SK-N-SH (cell line): ENCODE measurements at regions not wholly inside any gene's neighbourhood (a gene's known extent, or its start where the extent isn't known, plus 50 kb on each side); places are given as distances from the start of the nearest gene placed in this dataset.

ENCODE experiments used
- CTCF ChIA-PET: fragments of 300-600, 350-600 bp; formaldehyde crosslinking; extraction: SDS; loops from one replicate; lab custom pipeline; 2021; lab: Yijun Ruan, JAX
- POLR2A ChIA-PET: fragments of 350-600 bp; sonication (Branson Sonifier 250); formaldehyde crosslinking; extraction: SDS; loops from one replicate; lab custom pipeline; 2020; ENCODE audit warnings: antibody characterized with exemption, inconsistent platforms; lab: Yijun Ruan, JAX
- DNase-seq: peaks from one replicate; pipeline ENCODE4 v3.0.0; 2012
- H2AFZ ChIP-seq: fragments of 200-600 bp; sonication (generic); 2 replicates; pipeline ENCODE4 v1.8.1; 2016; ENCODE audit warnings: antibody characterized with exemption, mild to moderate bottlenecking, low read depth
- H3F3A ChIP-seq: fragments of 200-600 bp; sonication (generic); replicated peaks from 2 replicates; pipeline ENCODE3; 2016; ENCODE audit warnings: antibody characterized with exemption, mild to moderate bottlenecking; ENCODE audit not compliant: insufficient read depth
- H3K27ac ChIP-seq, 2 experiments: fragments of 200-500 bp in 1 of 2; fragments of 200-600 bp in 1 of 2; sonication (Bioruptor generic) in 1 of 2; sonication (generic), shearing (Covaris generic) in 1 of 2; 2 replicates each; pipeline versions ENCODE4 v1.5.1 to v1.6.1; 2014 to 2016; ENCODE audit warnings: low read depth in 2 of 2, inconsistent platforms in 1 of 2, low read length in 1 of 2, mild to moderate bottlenecking in 1 of 2, mixed read lengths in 1 of 2
- H3K27me3 ChIP-seq: fragments of 200-600 bp; sonication (generic), shearing (Covaris generic); 2 replicates; pipeline ENCODE4 v1.6.1; 2016; ENCODE audit warnings: mixed run types; ENCODE audit not compliant: insufficient read depth
- H3K36me3 ChIP-seq, 2 experiments: fragments of 200-500 bp in 1 of 2; fragments of 200-600 bp in 1 of 2; sonication (Bioruptor generic) in 1 of 2; sonication (generic) in 1 of 2; replicated peaks in 1 of 2; 2 replicates each; pipeline versions ENCODE3 to v1.5.1; 2014 to 2016; ENCODE audit warnings: low read length in 1 of 2, mild to moderate bottlenecking in 1 of 2; ENCODE audit not compliant: insufficient read depth in 2 of 2, control insufficient read depth in 1 of 2
- H3K4me1 ChIP-seq, 2 experiments: fragments of 200-500 bp in 1 of 2; fragments of 200-600 bp in 1 of 2; sonication (Bioruptor generic) in 1 of 2; sonication (generic), shearing (Covaris generic) in 1 of 2; 2 replicates each; pipeline versions ENCODE4 v1.5.1 to v1.6.1; 2014 to 2016; ENCODE audit warnings: low read depth in 1 of 2, low read length in 1 of 2, mixed run types in 1 of 2; ENCODE audit not compliant: insufficient read depth in 2 of 2, control insufficient read depth in 1 of 2
- H3K4me2 ChIP-seq: fragments of 200-600 bp; sonication (generic), shearing (Covaris generic); 2 replicates; pipeline ENCODE4 v1.6.1; 2017; ENCODE audit warnings: mixed run types
- H3K4me3 ChIP-seq, 2 experiments: fragments of 200-500 bp in 1 of 2; fragments of 200-600 bp in 1 of 2; sonication (Bioruptor generic) in 1 of 2; sonication (generic), shearing (Covaris generic) in 1 of 2; 2 replicates each; pipeline versions ENCODE4 v1.5.1 to v1.8.1; 2014 to 2016; ENCODE audit warnings: low read depth in 2 of 2, inconsistent platforms in 1 of 2, low read length in 1 of 2, mild to moderate bottlenecking in 1 of 2, mixed read lengths in 1 of 2, moderate library complexity in 1 of 2
- H3K79me2 ChIP-seq: fragments of 200-600 bp; sonication (generic); 2 replicates; pipeline ENCODE4 v1.8.1; 2017; ENCODE audit warnings: mild to moderate bottlenecking; ENCODE audit not compliant: insufficient read depth
- H3K9ac ChIP-seq: fragments of 200-600 bp; sonication (generic); 2 replicates; pipeline ENCODE4 v1.6.1; 2017; ENCODE audit warnings: mixed run types
- H3K9me2 ChIP-seq: fragments of 200-600 bp; sonication (generic); 2 replicates; pipeline ENCODE4 v1.6.1; 2017; ENCODE audit warnings: mixed run types
- H3K9me3 ChIP-seq: fragments of 200-600 bp; sonication (generic); 2 replicates; pipeline ENCODE4 v1.6.1; 2017; ENCODE audit warnings: mixed run types, mild to moderate bottlenecking, moderate library complexity
- H4K20me1 ChIP-seq: fragments of 200-600 bp; sonication (generic); 2 replicates; pipeline ENCODE4 v1.6.1; 2017; ENCODE audit warnings: mild to moderate bottlenecking, mixed run types; ENCODE audit not compliant: insufficient read depth
- CHD2 ChIP-seq: fragments of 150-350 bp; IDR thresholded peaks from 2 replicates; pipeline ENCODE4 v1.6.1; 2018; ENCODE audit warnings: low read length; ENCODE audit not compliant: partially characterized antibody
- EP300 ChIP-seq, 2 experiments: IDR thresholded peaks; 2 replicates each; pipeline versions ENCODE4 v1.4.0 to v1.6.1; 2012; ENCODE audit warnings: borderline replicate concordance in 1 of 2, low read depth in 1 of 2, low read length in 1 of 2
- FOSL2 ChIP-seq: IDR thresholded peaks from 2 replicates; pipeline ENCODE4 v1.4.0; 2012; ENCODE audit warnings: low read depth, mild to moderate bottlenecking, moderate library complexity, borderline replicate concordance
- FOXJ3 ChIP-seq: sonication (generic); formaldehyde crosslinking; IDR thresholded peaks from 2 replicates; pipeline ENCODE4 v1.5.1; 2020; ENCODE audit warnings: mild to moderate bottlenecking, missing genetic modification reagents
- FOXM1 ChIP-seq: IDR thresholded peaks from 2 replicates; pipeline ENCODE4 v1.4.0; 2012; ENCODE audit warnings: low read depth, mild to moderate bottlenecking
- IRF3 ChIP-seq: fragments of 150-350 bp; IDR thresholded peaks from 2 replicates; pipeline ENCODE4 v1.6.1; 2016; ENCODE audit warnings: mild to moderate bottlenecking, low read depth, low read length
- JUND ChIP-seq: IDR thresholded peaks from 2 replicates; pipeline ENCODE4 v1.4.0; 2012
- MEF2A ChIP-seq: IDR thresholded peaks from 2 replicates; pipeline ENCODE4 v1.4.0; 2012; ENCODE audit warnings: low read depth, borderline replicate concordance
- NRF1 ChIP-seq: IDR thresholded peaks from 2 replicates; pipeline ENCODE4 v1.6.1; 2012; ENCODE audit warnings: low read depth, mild to moderate bottlenecking, low read length
- PBX3 ChIP-seq: IDR thresholded peaks from 2 replicates; pipeline ENCODE4; 2012
- RCOR1 ChIP-seq: fragments of 150-350 bp; IDR thresholded peaks from 2 replicates; pipeline ENCODE4 v1.6.1; 2017; ENCODE audit warnings: antibody characterized with exemption, low read length
- SIN3A ChIP-seq: IDR thresholded peaks from 2 replicates; pipeline ENCODE4 v1.6.1; 2012; ENCODE audit warnings: low read depth, mild to moderate bottlenecking, low read length, moderate library complexity, borderline replicate concordance
- TAF1 ChIP-seq: IDR thresholded peaks from 2 replicates; pipeline ENCODE4 v1.6.1; 2012; ENCODE audit warnings: low read depth, mild to moderate bottlenecking, low read length, moderate library complexity, borderline replicate concordance
- TCF12 ChIP-seq: IDR thresholded peaks from 2 replicates; pipeline ENCODE4 v1.4.0; 2012
- TEAD4 ChIP-seq: IDR thresholded peaks from 2 replicates; pipeline ENCODE4 v1.4.0; 2012; ENCODE audit warnings: mild to moderate bottlenecking, borderline replicate concordance; ENCODE audit not compliant: insufficient read depth
- USF1 ChIP-seq: IDR thresholded peaks from 2 replicates; pipeline ENCODE4 v1.4.0; 2012; ENCODE audit warnings: low read depth, borderline replicate concordance
- ZBTB33 ChIP-seq: IDR thresholded peaks from 2 replicates; pipeline ENCODE4 v1.4.0; 2012; ENCODE audit warnings: low read depth, borderline replicate concordance
- WGBS: methylation state at CpG from one replicate; pipeline ENCODE4 v1.1.6; 2017; ENCODE audit warnings: low lambda C conversion rate; 5-methylcytosine and 5-hydroxymethylcytosine counted together

GRCh38 chr3:5285439-5285838 lies 97.9 kb downstream of the EDEM1 start (continued):
- TF ChIP-seq FOSL2, result no peak
- no peak for TF ChIP-seq JUND
- TF ChIP-seq USF1, result no peak
- TF ChIP-seq SIN3A, result no peak
- TF ChIP-seq TAF1, result no peak

- POLR2A ChIA-PET, result no interaction called here
- WGBS, result 60% methylated on average over 3 of the region's 3 CpGs
- TF ChIP-seq TAF1 (no peak), RCOR1 (no peak), MEF2A (no peak), IRF3 (no peak), JUND (no peak), FOSL2 (no peak), CHD2 (no peak), FOXM1 (no peak), PBX3 (no peak), TEAD4 (no peak), NRF1 (no peak), TCF12 (no peak), ZBTB33 (no peak), FOXJ3 (CRISPR knock-in tag) (no peak), EP300 (IDR thresholded peaks at IDR 0.05; ENCODE audit: borderline replicate concordance in 1 of 2, low read depth in 1 of 2, low read length in 1 of 2) (no peak)
These were observed 103.4 kb downstream of the EDEM1 start for GRCh38 chr3:5290915-5291314.

More at GRCh38 chr3:5290915-5291314, 103.4 kb downstream of the EDEM1 start:
- peaks cover 0 to 7% of the 10 kb centered on the region in 2 experiments; a peak in 1 of 4 replicates for H3K4me1 ChIP-seq
- H3K27me3 ChIP-seq, result no peaks in the 10 kb centered on the region
- no peak overlapping the region for H3K9ac ChIP-seq
- no peaks in the 10 kb centered on the region for H4K20me1 ChIP-seq
- H3K4me2 ChIP-seq, result no peak overlapping the region
- no peaks in the 10 kb centered on the region for H3K79me2 ChIP-seq
- H3K9me2 ChIP-seq, result no peaks in the 10 kb centered on the region
- H3K4me3 ChIP-seq, result no peak overlapping the region
- DNase-seq, result no peak
- no peaks in the 10 kb centered on the region for H3K9me3 ChIP-seq
- CTCF ChIA-PET, result no interaction called here
- no peak overlapping the region for H3K27ac ChIP-seq
- no peaks in the 10 kb centered on the region for H3F3A ChIP-seq
- no peaks in the 10 kb centered on the region for H3K36me3 ChIP-seq
- H2AFZ ChIP-seq, result no peak overlapping the region
